UCSD-AML1 (cell line): ENCODE measurements at regions not wholly inside any gene's neighbourhood (a gene's known extent, or its start where the extent isn't known, plus 50 kb on each side); places are given as distances from the start of the nearest gene placed in this dataset.

ENCODE experiments used
- DNase-seq: peaks from one replicate; lab custom pipeline; 2025; ENCODE audit not compliant: unreplicated experiment; lab: John Stamatoyannopoulos, UW

GRCh38 chr16:6031102-6031501 is 933.5 kb upstream of the EEF2KMT start:
- DNase-seq, result no peak

DNA sequence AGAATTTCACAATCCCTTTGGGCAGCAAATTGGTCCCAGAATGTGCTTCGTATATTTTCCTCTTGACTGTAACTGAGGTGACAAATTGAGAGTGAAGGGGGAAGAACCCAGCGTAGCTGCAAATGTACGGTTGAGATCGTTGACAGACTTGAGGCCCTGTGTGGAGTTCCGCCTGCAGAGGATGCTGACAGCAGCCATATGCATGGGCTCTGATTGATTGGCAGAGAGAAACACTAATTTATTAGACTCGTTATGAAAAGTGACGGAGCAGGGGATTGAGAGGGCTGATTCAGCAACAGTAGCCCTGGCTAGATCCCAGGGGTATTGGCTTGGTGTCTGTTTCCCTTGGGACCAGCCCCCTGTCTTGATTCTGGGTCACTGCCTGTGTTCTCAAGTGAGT is 930.1 kb upstream of the EEF2KMT start:
- DNase-seq, result no peak

DNA sequence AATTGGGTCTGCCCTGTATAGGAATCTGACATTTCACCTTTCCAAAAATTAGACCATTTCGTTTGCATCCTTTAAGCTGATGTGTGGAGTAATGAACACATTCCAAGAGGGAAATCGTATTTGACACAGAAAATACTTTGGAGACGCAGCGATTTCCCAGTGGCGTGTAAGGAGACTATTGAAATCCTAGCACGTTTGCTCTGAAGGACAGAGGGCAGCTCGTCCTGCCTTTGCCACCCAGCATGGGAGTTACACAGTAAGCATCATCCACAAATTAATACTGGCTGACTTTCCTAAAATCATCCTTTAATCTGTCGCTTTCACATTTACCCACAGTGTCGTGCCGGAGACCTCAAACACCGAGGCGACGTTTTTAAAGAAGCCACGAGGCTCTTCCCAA is 925.9 kb upstream of the EEF2KMT start:
- no peak for DNase-seq

DNA sequence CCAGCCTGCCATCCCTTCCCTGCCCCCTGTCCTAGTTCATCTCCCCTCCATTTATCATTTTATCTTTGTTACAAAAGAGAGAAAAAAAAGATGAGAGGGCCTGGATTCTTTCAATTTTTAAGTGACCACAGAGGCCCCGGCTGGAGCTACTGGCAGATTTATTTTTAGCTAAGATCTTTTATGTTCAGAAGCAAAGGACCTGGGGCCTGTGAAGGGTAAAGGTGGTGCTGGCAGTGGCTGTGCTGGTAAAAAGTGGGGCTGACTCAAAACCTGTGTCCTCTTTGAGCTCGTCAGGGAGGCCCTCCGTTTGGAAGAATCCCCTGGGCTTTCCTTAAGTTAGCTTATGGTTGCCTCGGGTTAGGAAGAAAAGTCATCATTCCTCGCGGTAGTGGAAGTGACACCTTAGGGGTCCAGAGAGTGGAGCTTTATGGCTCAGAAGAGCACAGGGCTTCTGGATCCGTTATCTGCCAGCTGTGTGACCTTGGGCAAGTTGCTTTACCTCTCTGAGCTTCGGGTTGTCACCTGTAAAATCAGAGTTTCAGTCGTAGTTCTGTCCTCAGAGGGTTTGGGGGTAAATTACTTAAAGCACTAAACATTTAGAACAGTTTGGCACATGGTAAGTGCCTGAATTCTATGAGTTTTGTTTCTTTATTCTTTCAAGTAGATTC is 923.8 kb upstream of the EEF2KMT start:
- no peak for DNase-seq

DNA sequence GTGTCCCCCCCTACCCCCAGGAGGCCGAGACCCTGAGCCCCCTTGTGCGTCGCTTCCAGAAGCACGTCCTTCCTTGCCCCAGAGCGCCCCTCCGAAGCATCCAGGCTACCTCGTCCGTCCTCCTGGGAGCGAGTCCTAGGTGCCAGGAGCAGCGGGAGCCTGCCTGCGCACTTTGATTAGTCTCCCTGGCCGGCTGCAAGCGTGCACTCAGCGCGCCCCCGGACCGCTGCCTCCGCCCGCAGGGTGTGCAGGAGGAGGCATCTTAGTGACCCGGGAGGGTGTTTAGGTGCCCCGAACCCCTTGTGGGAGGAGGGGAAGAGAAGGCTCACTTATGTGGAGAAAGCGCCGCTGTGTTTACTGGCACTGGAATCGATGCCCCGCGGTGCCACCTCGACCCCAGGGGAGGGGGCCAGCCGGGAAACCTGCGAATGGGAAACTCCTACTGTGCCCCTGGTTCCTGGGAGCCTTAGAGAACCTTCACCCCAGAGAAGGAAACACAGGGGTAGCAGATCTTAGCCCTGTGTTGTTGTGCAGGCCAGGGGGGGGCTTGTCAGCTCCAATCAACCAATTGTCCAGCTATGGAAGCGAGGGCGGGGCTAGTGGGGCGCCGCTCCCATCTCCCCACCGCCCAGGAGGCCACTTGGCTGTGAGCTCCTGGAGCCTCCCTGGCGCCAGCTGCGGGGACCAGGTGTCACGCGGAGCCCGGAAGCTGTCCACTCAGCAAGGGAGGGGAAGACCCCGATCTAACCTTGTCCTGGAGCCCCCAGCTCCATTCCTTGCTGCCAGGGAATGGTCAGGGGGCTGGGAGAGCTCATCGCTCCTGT is 922.8 kb upstream of the EEF2KMT start:
- DNase-seq, result no peak

DNA sequence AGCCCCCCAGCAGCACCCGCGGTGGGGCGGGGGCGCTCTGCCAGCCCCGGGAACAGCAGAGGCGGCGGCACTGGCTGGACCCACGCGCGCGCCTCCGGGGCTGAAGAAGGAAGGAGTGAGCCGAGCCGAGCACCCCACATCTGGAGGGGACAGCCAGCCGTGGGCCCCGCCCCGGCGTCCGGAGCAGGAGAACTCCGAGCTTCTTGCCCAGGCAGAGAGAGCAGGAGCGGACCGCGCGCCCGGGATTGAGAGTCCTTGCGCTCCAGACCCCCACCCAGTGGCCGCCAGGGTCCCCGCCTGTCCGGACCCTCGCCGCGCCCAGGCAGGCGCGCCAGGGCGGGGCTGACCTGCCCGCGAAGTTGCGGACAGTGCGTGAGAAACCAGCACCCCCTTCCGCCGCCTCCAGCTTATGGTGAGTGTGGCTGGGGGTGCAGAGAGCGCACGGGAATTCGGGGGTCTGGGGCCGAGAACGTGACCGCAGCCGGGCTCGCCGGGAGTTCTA is 921.9 kb upstream of the EEF2KMT start:
- no peak for DNase-seq

GRCh38 chr16:6018848-6019489 is 921.4 kb upstream of the EEF2KMT start:
- DNase-seq, result no peak

GRCh38 chr16:6016530-6017184 is 919.1 kb upstream of the EEF2KMT start:
- DNase-seq, result no peak

- no peak for DNase-seq
Measured at GRCh38 chr16:6012716-6013115, 915.1 kb upstream of the EEF2KMT start.

DNA sequence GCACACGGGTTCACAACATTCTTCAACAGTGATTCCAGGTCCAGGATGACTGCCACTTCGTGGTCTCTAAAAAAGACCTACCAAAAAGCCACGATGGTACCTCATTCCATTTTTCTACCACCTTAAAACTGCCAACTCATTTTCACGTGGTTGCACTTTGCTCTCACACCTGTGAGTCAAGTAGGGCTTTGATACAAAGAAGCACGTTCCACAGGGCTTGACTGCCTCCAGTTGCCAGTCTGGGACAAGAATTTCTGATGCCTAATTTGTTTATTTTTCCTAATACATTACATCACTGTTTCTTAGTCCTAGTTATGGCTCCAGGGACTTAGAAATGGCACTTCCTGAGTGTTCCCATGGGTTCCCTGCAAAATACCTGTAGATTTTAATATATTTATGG is 911.6 kb upstream of the EEF2KMT start:
- no peak for DNase-seq

GRCh38 chr16:6008670-6009069 is 911.1 kb upstream of the EEF2KMT start:
- no peak for DNase-seq

- DNase-seq, result no peak
Measured at GRCh38 chr16:5993356-5993755, 895.8 kb upstream of the EEF2KMT start.

- no peak for DNase-seq
Measured at GRCh38 chr16:5982979-5983378, 885.4 kb upstream of the EEF2KMT start.

GRCh38 chr16:5979905-5980550 is 882.4 kb upstream of the EEF2KMT start:
- DNase-seq, result no peak

DNA sequence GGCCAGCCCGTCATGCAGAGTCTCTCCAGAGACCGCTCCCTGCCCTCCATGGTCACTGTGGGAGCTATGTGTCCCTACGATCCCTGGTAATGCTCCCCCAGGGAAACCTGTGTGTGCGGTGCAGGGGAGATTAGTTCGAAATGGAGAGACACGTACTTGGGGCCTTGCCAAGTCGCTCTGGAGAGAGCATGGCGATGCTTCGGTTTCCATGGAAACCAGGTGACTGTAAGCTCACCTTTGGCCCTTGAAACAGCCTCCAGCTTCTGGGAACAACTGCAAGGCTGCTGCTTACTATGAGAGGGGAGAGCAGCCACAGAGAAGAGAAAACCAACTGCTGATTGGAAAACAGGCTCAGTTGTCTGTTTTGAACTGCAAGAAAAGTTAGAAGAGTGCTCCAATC is 879.7 kb upstream of the EEF2KMT start:
- DNase-seq, result no peak

- no peak for DNase-seq
Measured at GRCh38 chr16:5972747-5973146, 875.2 kb upstream of the EEF2KMT start.

DNA sequence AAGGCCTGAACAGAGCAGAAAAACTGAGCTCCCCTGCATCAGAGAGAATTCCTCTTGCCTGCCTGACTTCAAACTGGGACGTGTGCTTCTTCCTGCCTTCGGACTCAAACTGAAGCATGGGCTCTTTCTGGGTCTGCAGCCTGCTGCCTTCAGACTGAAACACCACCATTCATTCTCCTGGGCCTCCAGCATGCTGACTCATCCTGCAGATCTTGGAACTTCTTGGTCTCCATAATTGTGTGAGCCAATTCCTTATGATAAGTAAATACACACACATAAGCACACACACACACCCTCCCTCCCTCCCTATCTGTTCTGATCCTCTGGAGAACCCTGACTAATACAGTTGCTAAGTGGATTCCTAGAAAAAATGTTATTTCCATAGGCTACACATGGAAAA is 874.3 kb upstream of the EEF2KMT start:
- no peak for DNase-seq

DNA sequence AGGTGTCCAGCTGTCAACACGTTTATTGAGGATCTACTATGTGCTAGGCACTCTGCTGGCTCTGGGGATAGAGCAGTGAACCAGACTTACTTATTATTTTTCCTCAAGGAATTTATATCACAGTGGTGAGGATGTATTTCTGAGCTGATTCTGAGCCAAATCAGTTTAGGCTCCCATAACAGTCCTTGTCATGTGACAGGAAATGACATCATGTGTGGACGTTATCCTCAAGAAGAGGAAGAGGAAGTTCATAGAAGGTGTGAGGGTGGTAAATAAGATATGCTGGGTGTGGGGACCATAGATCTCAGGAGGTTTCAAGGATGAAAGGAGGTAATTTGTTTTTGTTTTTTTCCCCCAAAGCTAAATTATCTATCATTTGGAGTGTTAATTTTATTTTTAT is 873.5 kb upstream of the EEF2KMT start:
- DNase-seq, result no peak

GRCh38 chr16:5966004-5966403 is 868.4 kb upstream of the EEF2KMT start:
- no peak for DNase-seq

- DNase-seq, result no peak
Measured at GRCh38 chr16:5965321-5965720, 867.7 kb upstream of the EEF2KMT start.

DNA sequence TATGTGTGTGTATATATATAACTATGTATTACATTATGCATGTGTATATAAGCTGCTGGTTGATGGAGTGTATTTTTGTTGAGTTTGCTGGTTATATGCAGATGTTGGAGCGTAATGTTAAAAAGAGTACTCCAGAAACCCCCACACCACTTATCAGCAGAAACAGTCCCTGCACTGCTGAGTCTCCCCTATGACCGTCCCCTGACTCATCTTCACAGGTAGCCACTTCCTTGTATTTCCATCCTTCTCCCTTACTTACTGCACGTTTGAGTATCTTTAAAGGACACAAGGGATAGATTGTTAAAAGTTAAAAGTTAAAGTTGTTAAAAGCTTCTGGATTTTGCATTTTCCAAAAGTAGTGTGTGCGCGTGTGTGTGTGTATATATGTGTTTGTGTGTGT is 853.9 kb upstream of the EEF2KMT start:
- DNase-seq, result no peak
